ENCODE measurements at regions not wholly inside any gene's neighbourhood (a gene's known extent, or its start where the extent isn't known, plus 50 kb on each side); places are given as distances from the start of the nearest gene placed in this dataset.
A peak's percentile ranks its signal among the peaks of the same experiment; 100 is the strongest.

DNA sequence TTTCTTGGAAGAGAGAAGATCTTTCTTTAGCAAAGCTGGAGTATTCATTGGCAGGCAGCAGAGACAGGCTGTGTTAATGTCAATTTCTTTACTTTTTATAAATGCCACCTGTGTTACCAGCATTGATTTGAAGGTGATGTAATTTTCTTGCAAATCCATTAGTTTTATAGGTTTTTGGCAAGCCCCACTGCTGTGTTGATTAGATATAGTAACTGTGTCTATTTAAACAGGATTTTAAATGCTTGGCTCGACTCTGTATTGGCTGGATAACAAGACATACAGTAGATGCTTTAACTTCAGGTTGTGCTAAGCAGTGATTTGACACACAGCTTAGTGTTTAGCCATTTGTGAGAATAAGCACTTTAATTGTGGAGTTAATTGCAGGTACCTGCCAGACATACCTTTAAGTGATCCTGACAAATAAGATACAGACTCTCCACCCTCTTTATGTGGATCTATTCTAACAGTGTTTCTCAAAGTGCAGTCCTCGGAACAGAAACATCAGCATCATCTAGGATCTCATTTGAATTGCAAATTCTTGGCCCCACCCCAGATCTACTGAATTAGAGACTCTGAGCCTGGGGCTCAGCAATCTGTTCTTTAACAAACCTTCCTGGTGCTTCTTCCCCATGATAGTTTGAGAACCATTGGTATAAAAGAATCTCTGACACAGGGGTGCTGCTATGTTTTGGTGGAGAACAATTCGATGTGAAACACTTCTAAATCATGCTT, 397.5 kb downstream of the HDGFL1 start:
- Histone ChIP-seq H3K27ac (ENCODE audit: low read length) (no peak overlapping the region), H3K4me3 (ENCODE audit: low read length) (no peak overlapping the region), H3K9me3 (ENCODE audit: control insufficient read depth, low read length) (no peaks in the 10 kb centered on the region), H3K27me3 (ENCODE audit: control insufficient read depth, insufficient read depth) (no peaks in the 10 kb centered on the region), H3K4me1 (ENCODE audit: control insufficient read depth, insufficient read depth, low read length) (no peaks in the 10 kb centered on the region)
- 75% methylated on average over 3 of the region's 3 CpGs for WGBS
- intact Hi-C loops (cut with DNase I): no loop called here
- ATAC-seq: no peak
- no peak for DNase-seq

DNA sequence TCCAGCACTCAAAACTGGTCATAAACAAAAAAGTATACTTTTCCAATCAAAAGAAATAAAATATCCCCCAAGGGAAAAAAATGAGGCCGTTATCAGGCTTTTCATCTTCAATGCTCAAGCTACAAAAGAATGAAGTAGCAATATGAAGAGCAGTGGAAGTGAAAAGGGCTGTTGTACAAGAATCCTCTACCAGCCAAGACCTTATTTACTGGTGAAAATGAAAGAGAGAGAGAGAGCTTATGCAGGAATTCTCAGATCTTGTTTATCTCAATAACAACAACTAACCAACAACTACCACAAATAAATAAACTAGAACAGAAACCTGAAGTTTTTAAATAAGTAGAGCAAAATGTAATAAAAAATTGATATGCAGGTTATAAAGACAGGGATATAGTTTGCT, 400.6 kb downstream of the HDGFL1 start:
- Histone ChIP-seq H3K27me3 (ENCODE audit: control insufficient read depth, insufficient read depth) (no peaks in the 10 kb centered on the region), H3K9me3 (ENCODE audit: control insufficient read depth, low read length) (no peaks in the 10 kb centered on the region), H3K4me1 (ENCODE audit: control insufficient read depth, insufficient read depth, low read length) (no peaks in the 10 kb centered on the region), H3K4me3 (ENCODE audit: low read length) (no peak overlapping the region), H3K27ac (ENCODE audit: low read length) (no peak overlapping the region)
- no peak for DNase-seq
- no peak for ATAC-seq
- WGBS: 90% methylated on average over 1 of the region's 1 CpG
- intact Hi-C loops (cut with DNase I): no loop called here

DNA sequence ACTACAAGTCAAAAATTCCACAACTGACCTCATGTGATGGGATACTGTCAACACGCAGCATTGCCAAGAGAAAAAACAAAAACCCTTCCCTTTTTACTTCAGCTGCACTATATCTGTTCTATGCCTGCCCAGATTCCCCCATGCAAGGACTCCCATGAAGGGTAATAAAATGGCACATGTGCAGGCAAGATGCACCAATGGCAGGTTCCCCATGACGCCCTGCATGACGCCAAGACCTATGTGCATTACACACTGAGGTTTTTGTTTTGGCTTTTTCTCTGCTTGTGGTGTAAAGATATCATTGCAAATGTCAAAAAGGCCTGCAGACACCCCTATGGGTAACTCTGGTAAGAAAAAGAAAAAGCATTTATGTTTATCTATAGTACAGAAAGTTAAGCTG, 403.4 kb downstream of the HDGFL1 start:
- Histone ChIP-seq H3K4me1 (ENCODE audit: control insufficient read depth, insufficient read depth, low read length) (no peaks in the 10 kb centered on the region), H3K27me3 (ENCODE audit: control insufficient read depth, insufficient read depth) (no peaks in the 10 kb centered on the region), H3K27ac (ENCODE audit: low read length) (no peak overlapping the region), H3K9me3 (ENCODE audit: control insufficient read depth, low read length) (no peaks in the 10 kb centered on the region), H3K4me3 (ENCODE audit: low read length) (no peak overlapping the region)
- intact Hi-C loops (cut with DNase I): no loop called here
- WGBS: 81% methylated on average over 3 of the region's 3 CpGs
- ATAC-seq (no peak), DNase-seq (no peak)

DNA sequence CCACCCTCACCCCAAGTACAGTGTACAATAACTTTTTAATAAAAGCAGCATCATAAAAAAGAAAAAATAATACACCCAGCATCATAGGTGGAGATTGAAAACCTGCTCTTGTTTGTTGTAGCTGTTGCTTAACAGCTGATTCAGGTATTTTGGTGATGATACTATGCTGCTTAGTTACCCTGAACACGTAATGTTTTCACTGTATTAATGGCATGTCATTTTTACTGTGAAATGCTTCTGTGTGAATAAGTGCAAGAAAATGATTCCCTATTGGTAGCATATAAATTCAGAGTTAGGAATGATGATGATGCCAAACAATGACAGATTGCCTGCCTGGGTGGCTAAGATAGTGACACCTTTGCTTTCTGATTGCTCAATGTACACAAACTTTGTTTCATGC, 405.7 kb downstream of the HDGFL1 start:
- Histone ChIP-seq H3K27me3 (ENCODE audit: control insufficient read depth, insufficient read depth) (no peaks in the 10 kb centered on the region), H3K4me3 (ENCODE audit: low read length) (no peak overlapping the region), H3K27ac (ENCODE audit: low read length) (no peak overlapping the region), H3K4me1 (ENCODE audit: control insufficient read depth, insufficient read depth, low read length) (no peaks in the 10 kb centered on the region), H3K9me3 (ENCODE audit: control insufficient read depth, low read length) (no peaks in the 10 kb centered on the region)
- intact Hi-C loops (cut with DNase I): no loop called here
- no peak for ATAC-seq
- no peak for DNase-seq
- WGBS: 56% methylated on average over 1 of the region's 1 CpG

DNA sequence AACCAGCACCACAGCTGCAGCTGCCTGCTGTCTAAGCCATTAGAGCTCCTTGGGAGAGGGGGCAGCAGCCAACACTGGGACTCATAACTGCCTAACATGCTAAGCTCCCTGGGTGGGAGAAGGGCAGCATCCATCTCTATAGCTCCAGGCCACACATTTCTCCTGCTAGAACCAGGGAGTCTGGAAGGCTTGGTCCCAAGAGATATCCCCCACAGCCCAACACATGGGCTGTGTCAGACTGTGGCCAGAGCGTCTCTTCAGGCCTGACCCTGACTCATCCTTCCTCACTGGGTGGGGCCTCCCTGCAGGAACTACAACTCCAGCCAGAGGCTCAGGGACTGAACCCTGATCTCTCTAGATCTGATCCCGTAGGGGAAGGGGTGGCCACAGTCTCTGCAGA, 411.1 kb downstream of the HDGFL1 start:
- Histone ChIP-seq H3K4me1 (ENCODE audit: control insufficient read depth, insufficient read depth, low read length) (no peaks in the 10 kb centered on the region), H3K27me3 (ENCODE audit: control insufficient read depth, insufficient read depth) (no peaks in the 10 kb centered on the region), H3K9me3 (ENCODE audit: control insufficient read depth, low read length) (no peaks in the 10 kb centered on the region), H3K4me3 (ENCODE audit: low read length) (no peak overlapping the region), H3K27ac (ENCODE audit: low read length) (no peak overlapping the region)
- WGBS: 66% methylated on average over 2 of the region's 2 CpGs
- DNase-seq (no peak), ATAC-seq (no peak)
- intact Hi-C loops (cut with DNase I): no loop called here

DNA sequence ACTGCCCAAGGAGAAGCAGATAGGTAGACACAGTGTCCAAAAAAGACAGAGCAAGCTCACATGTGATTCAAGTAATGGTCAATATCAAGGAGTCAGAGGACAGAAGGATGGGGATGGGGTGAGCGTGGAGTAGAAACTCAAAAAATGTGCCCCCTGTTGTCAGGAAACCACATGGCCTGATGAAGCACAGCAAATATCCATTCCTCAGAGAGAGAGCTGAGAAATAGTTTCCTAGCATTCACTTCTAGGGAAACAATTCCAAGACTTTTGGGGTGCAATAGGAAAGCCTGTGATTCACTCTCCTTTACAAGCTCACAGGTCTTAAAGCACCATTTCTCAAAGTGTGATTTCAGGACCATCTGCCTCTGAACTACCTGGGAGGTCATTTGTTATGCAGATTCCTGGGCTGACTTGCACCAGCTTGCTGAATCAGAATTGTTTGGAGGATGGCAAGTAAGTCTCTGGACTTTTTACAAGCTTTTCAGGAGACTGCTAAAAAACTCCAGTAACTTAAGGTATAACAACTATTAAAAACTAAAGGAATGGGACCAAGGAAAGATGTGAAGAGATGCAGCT, 432.8 kb downstream of the HDGFL1 start:
- H3K27ac ChIP-seq (ENCODE audit: low read length): no peak overlapping the region
- WGBS: 94% methylated on average over 1 of the region's 1 CpG
- ATAC-seq (no peak), DNase-seq (no peak)
- no peaks in the 10 kb centered on the region for H3K9me3 ChIP-seq (ENCODE audit: control insufficient read depth, low read length)
- intact Hi-C loops (cut with DNase I): no loop called here
- no peak overlapping the region for H3K4me3 ChIP-seq (ENCODE audit: low read length)
- H3K27me3 ChIP-seq (ENCODE audit: control insufficient read depth, insufficient read depth): no peaks in the 10 kb centered on the region
- H3K4me1 ChIP-seq (ENCODE audit: control insufficient read depth, insufficient read depth, low read length): peaks cover 1% of the 10 kb centered on the region

DNA sequence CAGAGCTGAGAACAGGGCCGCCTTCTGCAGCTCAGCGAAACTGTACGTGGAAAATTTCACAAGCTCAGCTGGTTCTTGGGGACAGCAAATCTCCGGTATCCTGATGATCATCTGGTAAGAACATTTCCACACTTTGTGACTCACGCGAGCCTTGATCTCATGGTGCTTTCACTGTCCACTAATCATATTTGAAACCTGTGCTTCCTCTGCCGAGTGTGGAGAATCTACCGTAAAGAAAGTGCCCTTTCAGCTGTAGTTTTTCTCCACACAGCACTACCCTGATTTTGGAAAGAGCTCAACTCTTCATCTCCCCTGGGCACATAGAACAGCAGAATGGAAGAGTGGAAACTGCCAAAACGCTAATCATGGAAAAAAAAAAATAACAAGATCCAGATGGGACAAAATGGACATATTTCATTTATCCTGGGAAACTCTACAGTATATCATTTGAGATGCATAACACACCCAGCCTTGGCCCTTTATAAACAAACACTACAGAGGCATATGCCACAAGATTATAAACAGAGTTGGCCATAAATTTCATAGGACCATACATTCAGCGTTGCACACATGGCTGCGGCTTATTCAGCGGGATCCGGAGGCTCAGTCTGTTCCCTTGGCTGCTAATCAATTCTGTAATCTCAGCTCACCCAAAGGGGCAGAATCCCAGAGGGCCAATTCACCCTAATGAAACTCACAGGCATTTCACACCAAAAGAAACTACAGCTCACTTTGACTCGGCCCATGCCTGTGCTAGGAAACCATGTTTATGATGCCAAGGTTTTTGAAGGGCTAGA, 434.5 kb downstream of the HDGFL1 start:
- no peak overlapping the region for H3K27ac ChIP-seq (ENCODE audit: low read length)
- no peak overlapping the region for H3K4me3 ChIP-seq (ENCODE audit: low read length)

DNA sequence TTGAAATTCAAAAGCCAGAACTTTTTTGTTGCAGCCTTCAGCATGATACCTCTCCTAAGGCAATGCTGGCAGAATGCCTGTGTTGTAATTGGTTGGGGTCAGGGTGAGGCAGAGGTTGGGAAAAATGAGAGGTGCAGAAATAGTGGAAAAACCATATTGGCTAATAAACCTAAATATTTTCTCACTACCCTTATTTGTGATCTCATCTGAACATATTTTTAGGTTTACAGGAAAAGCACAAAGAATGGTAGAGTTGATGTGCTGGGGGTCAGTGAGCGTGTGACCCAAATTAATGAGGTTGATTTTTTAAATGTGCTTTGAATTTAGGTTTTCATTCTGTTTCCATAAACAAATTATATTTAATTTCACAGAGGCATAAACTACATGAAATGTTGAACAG, 437.3 kb downstream of the HDGFL1 start:
- Histone ChIP-seq H3K4me3 (ENCODE audit: low read length) (no peak overlapping the region), H3K4me1 (ENCODE audit: control insufficient read depth, insufficient read depth, low read length) (peaks cover 1% of the 10 kb centered on the region), H3K27ac (ENCODE audit: low read length) (no peak overlapping the region), H3K27me3 (ENCODE audit: control insufficient read depth, insufficient read depth) (no peaks in the 10 kb centered on the region), H3K9me3 (ENCODE audit: control insufficient read depth, low read length) (no peaks in the 10 kb centered on the region)
- intact Hi-C loops (cut with DNase I): no loop called here
- 54% methylated on average over 1 of the region's 1 CpG for WGBS
- DNase-seq: no peak
- ATAC-seq: no peak

More for the DNA sequence above, 434.5 kb downstream of the HDGFL1 start:
- ATAC-seq (peak; percentile 61 to 65), DNase-seq (peak in 2 of 3 donors; percentile 16 to 28)
- Histone ChIP-seq H3K4me1 (ENCODE audit: control insufficient read depth, insufficient read depth, low read length) (peaks cover 1% of the 10 kb centered on the region), H3K27me3 (ENCODE audit: control insufficient read depth, insufficient read depth) (no peaks in the 10 kb centered on the region), H3K9me3 (ENCODE audit: control insufficient read depth, low read length) (no peaks in the 10 kb centered on the region)
- intact Hi-C loops (cut with DNase I): no loop called here
- WGBS: 49% methylated on average over 14 of the region's 14 CpGs

DNA sequence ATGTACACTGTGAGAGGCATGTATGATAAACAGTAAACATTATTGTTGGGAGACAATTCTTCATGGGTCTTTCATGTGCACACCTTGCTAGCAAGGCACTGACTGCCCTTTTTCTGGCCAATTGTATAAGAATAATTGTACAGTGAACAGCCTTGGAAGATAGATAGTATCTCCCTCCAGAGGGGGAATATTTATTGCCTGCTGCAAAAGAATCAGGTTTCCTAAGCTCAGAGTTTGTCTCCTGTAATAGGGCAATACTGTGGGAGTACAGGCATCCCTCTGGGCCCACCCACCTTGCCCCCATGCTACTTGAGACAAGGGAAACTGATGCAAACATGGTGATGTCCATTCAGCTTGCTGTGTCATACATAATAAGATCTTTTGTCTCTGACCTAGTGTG, 442.2 kb downstream of the HDGFL1 start:
- DNase-seq (no peak), ATAC-seq (no peak)
- no peak overlapping the region for H3K4me3 ChIP-seq (ENCODE audit: low read length)
- no peaks in the 10 kb centered on the region for H3K27me3 ChIP-seq (ENCODE audit: control insufficient read depth, insufficient read depth)
- H3K4me1 ChIP-seq (ENCODE audit: control insufficient read depth, insufficient read depth, low read length): no peaks in the 10 kb centered on the region
- intact Hi-C loops (cut with DNase I): no loop called here
- H3K9me3 ChIP-seq (ENCODE audit: control insufficient read depth, low read length): no peaks in the 10 kb centered on the region
- no peak overlapping the region for H3K27ac ChIP-seq (ENCODE audit: low read length)

DNA sequence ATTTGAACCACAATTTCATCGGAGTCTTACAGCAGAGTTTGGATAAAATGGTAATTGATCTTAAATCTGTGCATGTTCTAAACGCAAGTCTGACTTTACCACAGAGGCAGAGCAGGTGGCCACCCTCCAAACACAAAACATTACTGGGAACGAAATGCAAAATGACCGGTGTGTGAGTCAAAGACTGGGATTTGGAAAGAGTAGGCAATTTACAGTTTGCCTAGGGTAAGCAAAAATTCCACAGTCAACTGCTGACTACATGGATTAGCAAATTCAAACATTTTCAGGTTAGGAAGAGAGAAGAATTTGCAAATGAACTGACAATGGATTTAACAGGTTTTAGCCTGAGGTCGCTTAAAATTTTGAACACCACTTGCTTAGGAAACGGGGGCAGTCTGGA, 444.4 kb downstream of the HDGFL1 start:
- no peak overlapping the region for H3K4me3 ChIP-seq (ENCODE audit: low read length)
- DNase-seq (no peak), ATAC-seq (no peak)
- H3K4me1 ChIP-seq (ENCODE audit: control insufficient read depth, insufficient read depth, low read length): no peaks in the 10 kb centered on the region
- H3K27ac ChIP-seq (ENCODE audit: low read length): no peak overlapping the region
- 74% methylated on average over 6 of the region's 6 CpGs for whole genome bisulfite sequencing
- no peaks in the 10 kb centered on the region for H3K9me3 ChIP-seq (ENCODE audit: control insufficient read depth, low read length)
- no peaks in the 10 kb centered on the region for H3K27me3 ChIP-seq (ENCODE audit: control insufficient read depth, insufficient read depth)
- intact Hi-C loops (cut with DNase I): no loop called here

DNA sequence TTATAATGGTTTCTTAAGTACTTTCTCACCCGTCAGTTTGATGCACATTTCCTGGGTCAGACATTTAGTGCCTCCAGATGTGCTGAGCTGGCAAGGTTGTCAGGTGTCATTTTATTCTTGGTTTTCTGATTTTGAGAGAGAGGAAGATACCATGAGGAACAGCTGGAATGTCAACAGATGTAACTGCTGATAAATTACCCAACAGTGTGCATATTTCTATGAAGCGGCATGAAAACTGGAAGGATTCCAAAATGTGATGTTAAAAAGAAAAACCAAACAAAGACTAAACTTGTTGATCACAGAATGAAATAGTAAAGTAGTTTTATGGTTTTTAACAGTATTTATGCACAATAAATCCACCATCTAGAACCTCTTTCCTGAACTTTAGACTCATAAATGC, 447.3 kb downstream of the HDGFL1 start:
- ATAC-seq: no peak
- no peak overlapping the region for H3K4me3 ChIP-seq (ENCODE audit: low read length)
- intact Hi-C loops (cut with DNase I): no loop called here
- no peak for DNase-seq
- H3K27ac ChIP-seq (ENCODE audit: low read length): no peak overlapping the region
- H3K4me1 ChIP-seq (ENCODE audit: control insufficient read depth, insufficient read depth, low read length): no peaks in the 10 kb centered on the region
- 76% methylated on average over 2 of the region's 2 CpGs for WGBS
- H3K27me3 ChIP-seq (ENCODE audit: control insufficient read depth, insufficient read depth): no peaks in the 10 kb centered on the region
- no peaks in the 10 kb centered on the region for H3K9me3 ChIP-seq (ENCODE audit: control insufficient read depth, low read length)

Data from right cardiac atrium (tissue), 5 donors.